K562 (cell line): ENCODE measurements at regions not wholly inside any gene's neighbourhood (a gene's known extent, or its start where the extent isn't known, plus 50 kb on each side); places are given as distances from the start of the nearest gene placed in this dataset.

ENCODE experiments used
- GABPB1 ChIP-seq: sonication (generic); formaldehyde crosslinking; IDR thresholded peaks from 2 replicates; pipeline ENCODE4 v1.8.0; 2022; ENCODE audit warnings: mild to moderate bottlenecking, missing genetic modification reagents
- GATAD2A ChIP-seq: fragments of 450-650 bp; IDR thresholded peaks from 2 replicates; pipeline ENCODE4 v1.6.1; 2017
- NFATC3 ChIP-seq: fragments of 450-650 bp; IDR thresholded peaks from 2 replicates; pipeline ENCODE4 v1.6.1; 2017; ENCODE audit warnings: mild to moderate bottlenecking
- NR0B1 ChIP-seq: fragments of 450-650 bp; IDR thresholded peaks from one replicate; pipeline ENCODE4 v1.6.1; 2018; ENCODE audit warnings: mild to moderate bottlenecking, moderate library complexity; ENCODE audit not compliant: partially characterized antibody
- TGIF2 ChIP-seq: sonication (generic); formaldehyde crosslinking; IDR thresholded peaks from 2 replicates; pipeline ENCODE4 v1.8.1; 2022; ENCODE audit warnings: mild to moderate bottlenecking, missing genetic modification reagents, moderate library complexity
- ZNF436 ChIP-seq: fragments of 250-450, 450-650 bp; sonication (Bioruptor Pico); formaldehyde crosslinking; IDR thresholded peaks from 2 replicates; pipeline ENCODE4 v1.7.0; 2020; ENCODE audit warnings: mild to moderate bottlenecking
- ZNF696 ChIP-seq: fragments of 250-450 bp; sonication (Bioruptor Pico); conservative IDR thresholded peaks from 2 replicates; pipeline ENCODE4 v1.4.0; 2020; ENCODE audit warnings: mild to moderate bottlenecking, moderate library complexity
- ZNF717 ChIP-seq: fragments of 250-450 bp; sonication (Bioruptor Pico); IDR thresholded peaks from 2 replicates; pipeline ENCODE4 v1.5.0; 2021
- TF ChIP-seq, protein P1 (sequence below): fragments of 450-650 bp; IDR thresholded peaks from 2 replicates; pipeline ENCODE4 v1.7.1; 2018; ENCODE audit warnings: mild to moderate bottlenecking, low read depth; ENCODE audit not compliant: partially characterized antibody
- TF ChIP-seq, protein P2 (sequence below): sonication (generic); formaldehyde crosslinking; IDR thresholded peaks from 2 replicates; pipeline ENCODE4 v1.8.1; 2023; ENCODE audit warnings: missing genetic modification reagents, mild to moderate bottlenecking, borderline replicate concordance
- TF ChIP-seq, protein P3 (sequence below): fragments of 250-450 bp; sonication (Bioruptor Pico); IDR thresholded peaks from 2 replicates; pipeline ENCODE4 v1.4.0; 2020; ENCODE audit warnings: mild to moderate bottlenecking, moderate library complexity, borderline replicate concordance
- TF ChIP-seq, protein P4 (sequence below): fragments of 250-450 bp; sonication (Bioruptor Pico); IDR thresholded peaks from 2 replicates; pipeline ENCODE4 v1.8.0; 2021; ENCODE audit warnings: moderate library complexity, mild to moderate bottlenecking, inconsistent platforms

DNA sequence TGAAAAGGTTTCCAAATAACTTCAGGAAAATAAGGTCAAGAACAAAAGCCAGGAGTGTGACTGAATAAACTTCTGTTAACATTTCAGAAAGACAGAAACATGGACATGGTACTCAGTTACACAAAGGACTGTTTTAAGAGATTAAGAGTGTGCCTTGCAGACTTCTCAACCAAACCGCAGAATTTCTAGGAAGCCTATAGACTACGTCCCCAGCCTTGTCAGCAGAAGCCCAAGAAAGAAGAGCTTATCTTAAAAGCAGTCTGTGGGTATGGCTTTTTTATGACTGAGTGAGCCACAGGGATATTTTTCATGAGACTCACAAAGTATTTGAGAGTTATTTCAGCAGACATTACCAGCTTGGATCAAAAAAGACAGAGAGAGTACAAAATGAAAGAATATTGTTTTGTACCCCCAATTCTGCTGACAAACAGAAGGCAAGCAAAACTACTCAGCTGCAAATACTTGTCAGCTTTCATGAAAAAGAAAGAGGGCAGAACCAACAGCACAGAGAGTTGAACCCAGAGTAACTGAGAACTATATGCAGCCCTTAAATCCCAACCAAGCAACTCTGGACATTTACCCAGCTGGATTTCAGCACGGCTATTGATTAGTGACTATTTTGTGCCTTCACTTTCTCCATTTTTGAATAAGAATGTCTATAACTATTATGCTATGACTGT is 711.0 kb upstream of the CTNND2 start (continued):
- TF ChIP-seq ZNF436 (no peak), GATAD2A (no peak), ZNF717 (CRISPR knock-in tag) (no peak), NFATC3 (no peak), NR0B1 (no peak), ZNF696 (CRISPR knock-in tag) (no peak), GABPB1 (no peak), TGIF2 (CRISPR knock-in tag) (no peak)
- TF ChIP-seq, protein P1, sequence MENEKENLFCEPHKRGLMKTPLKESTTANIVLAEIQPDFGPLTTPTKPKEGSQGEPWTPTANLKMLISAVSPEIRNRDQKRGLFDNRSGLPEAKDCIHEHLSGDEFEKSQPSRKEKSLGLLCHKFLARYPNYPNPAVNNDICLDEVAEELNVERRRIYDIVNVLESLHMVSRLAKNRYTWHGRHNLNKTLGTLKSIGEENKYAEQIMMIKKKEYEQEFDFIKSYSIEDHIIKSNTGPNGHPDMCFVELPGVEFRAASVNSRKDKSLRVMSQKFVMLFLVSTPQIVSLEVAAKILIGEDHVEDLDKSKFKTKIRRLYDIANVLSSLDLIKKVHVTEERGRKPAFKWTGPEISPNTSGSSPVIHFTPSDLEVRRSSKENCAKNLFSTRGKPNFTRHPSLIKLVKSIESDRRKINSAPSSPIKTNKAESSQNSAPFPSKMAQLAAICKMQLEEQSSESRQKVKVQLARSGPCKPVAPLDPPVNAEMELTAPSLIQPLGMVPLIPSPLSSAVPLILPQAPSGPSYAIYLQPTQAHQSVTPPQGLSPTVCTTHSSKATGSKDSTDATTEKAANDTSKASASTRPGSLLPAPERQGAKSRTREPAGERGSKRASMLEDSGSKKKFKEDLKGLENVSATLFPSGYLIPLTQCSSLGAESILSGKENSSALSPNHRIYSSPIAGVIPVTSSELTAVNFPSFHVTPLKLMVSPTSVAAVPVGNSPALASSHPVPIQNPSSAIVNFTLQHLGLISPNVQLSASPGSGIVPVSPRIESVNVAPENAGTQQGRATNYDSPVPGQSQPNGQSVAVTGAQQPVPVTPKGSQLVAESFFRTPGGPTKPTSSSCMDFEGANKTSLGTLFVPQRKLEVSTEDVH, result no peak
- TF ChIP-seq, protein P2, sequence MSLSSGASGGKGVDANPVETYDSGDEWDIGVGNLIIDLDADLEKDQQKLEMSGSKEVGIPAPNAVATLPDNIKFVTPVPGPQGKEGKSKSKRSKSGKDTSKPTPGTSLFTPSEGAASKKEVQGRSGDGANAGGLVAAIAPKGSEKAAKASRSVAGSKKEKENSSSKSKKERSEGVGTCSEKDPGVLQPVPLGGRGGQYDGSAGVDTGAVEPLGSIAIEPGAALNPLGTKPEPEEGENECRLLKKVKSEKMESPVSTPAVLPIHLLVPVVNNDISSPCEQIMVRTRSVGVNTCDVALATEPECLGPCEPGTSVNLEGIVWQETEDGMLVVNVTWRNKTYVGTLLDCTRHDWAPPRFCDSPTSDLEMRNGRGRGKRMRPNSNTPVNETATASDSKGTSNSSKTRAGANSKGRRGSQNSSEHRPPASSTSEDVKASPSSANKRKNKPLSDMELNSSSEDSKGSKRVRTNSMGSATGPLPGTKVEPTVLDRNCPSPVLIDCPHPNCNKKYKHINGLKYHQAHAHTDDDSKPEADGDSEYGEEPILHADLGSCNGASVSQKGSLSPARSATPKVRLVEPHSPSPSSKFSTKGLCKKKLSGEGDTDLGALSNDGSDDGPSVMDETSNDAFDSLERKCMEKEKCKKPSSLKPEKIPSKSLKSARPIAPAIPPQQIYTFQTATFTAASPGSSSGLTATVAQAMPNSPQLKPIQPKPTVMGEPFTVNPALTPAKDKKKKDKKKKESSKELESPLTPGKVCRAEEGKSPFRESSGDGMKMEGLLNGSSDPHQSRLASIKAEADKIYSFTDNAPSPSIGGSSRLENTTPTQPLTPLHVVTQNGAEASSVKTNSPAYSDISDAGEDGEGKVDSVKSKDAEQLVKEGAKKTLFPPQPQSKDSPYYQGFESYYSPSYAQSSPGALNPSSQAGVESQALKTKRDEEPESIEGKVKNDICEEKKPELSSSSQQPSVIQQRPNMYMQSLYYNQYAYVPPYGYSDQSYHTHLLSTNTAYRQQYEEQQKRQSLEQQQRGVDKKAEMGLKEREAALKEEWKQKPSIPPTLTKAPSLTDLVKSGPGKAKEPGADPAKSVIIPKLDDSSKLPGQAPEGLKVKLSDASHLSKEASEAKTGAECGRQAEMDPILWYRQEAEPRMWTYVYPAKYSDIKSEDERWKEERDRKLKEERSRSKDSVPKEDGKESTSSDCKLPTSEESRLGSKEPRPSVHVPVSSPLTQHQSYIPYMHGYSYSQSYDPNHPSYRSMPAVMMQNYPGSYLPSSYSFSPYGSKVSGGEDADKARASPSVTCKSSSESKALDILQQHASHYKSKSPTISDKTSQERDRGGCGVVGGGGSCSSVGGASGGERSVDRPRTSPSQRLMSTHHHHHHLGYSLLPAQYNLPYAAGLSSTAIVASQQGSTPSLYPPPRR (CRISPR knock-in tag), result no peak
- TF ChIP-seq, protein P3, sequence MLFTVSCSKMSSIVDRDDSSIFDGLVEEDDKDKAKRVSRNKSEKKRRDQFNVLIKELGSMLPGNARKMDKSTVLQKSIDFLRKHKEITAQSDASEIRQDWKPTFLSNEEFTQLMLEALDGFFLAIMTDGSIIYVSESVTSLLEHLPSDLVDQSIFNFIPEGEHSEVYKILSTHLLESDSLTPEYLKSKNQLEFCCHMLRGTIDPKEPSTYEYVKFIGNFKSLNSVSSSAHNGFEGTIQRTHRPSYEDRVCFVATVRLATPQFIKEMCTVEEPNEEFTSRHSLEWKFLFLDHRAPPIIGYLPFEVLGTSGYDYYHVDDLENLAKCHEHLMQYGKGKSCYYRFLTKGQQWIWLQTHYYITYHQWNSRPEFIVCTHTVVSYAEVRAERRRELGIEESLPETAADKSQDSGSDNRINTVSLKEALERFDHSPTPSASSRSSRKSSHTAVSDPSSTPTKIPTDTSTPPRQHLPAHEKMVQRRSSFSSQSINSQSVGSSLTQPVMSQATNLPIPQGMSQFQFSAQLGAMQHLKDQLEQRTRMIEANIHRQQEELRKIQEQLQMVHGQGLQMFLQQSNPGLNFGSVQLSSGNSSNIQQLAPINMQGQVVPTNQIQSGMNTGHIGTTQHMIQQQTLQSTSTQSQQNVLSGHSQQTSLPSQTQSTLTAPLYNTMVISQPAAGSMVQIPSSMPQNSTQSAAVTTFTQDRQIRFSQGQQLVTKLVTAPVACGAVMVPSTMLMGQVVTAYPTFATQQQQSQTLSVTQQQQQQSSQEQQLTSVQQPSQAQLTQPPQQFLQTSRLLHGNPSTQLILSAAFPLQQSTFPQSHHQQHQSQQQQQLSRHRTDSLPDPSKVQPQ (CRISPR knock-in tag), result no peak
- TF ChIP-seq, protein P4, sequence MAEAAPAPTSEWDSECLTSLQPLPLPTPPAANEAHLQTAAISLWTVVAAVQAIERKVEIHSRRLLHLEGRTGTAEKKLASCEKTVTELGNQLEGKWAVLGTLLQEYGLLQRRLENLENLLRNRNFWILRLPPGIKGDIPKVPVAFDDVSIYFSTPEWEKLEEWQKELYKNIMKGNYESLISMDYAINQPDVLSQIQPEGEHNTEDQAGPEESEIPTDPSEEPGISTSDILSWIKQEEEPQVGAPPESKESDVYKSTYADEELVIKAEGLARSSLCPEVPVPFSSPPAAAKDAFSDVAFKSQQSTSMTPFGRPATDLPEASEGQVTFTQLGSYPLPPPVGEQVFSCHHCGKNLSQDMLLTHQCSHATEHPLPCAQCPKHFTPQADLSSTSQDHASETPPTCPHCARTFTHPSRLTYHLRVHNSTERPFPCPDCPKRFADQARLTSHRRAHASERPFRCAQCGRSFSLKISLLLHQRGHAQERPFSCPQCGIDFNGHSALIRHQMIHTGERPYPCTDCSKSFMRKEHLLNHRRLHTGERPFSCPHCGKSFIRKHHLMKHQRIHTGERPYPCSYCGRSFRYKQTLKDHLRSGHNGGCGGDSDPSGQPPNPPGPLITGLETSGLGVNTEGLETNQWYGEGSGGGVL (CRISPR knock-in tag), result no peak
